Upper lobe of right lung (tissue), 1 donor: ENCODE measurements at regions not wholly inside any gene's neighbourhood (a gene's known extent, or its start where the extent isn't known, plus 50 kb on each side); places are given as distances from the start of the nearest gene placed in this dataset.

ENCODE experiments used
- ATAC-seq: fragments of 200-7000 bp; cut with Tn5 transposase; one replicate; pipeline ENCODE4 v1.9.1; 2020; ENCODE audit warnings: mild to moderate bottlenecking, moderate library complexity
- DNase-seq: peaks from one replicate; pipeline ENCODE4 v3.0.0-alpha.2; 2020
- H3K27ac ChIP-seq: fragments of 200-600 bp; one replicate; pipeline ENCODE4 v1.8.0; 2022
- H3K27me3 ChIP-seq: fragments of 200-600 bp; one replicate; pipeline ENCODE4 v1.8.0; 2022; ENCODE audit warnings: mild to moderate bottlenecking
- H3K36me3 ChIP-seq: fragments of 200-600 bp; one replicate; pipeline ENCODE4 v1.8.0; 2022
- H3K4me1 ChIP-seq: fragments of 200-600 bp; one replicate; pipeline ENCODE4 v1.8.0; 2022
- H3K4me3 ChIP-seq: fragments of 200-600 bp; one replicate; pipeline ENCODE4 v1.8.0; 2022; ENCODE audit warnings: mild to moderate bottlenecking
- H3K9me3 ChIP-seq: fragments of 200-600 bp; one replicate; pipeline ENCODE4 v1.8.0; 2022
- intact Hi-C: fragments of 100-400 bp; cut with DNase I; formaldehyde crosslinking; loops from one replicate; pipeline ENCODE4 v1.11.0; 2022
- TF ChIP-seq, protein P1 (sequence below): fragments of 200-600 bp; IDR thresholded peaks from one replicate; pipeline ENCODE4 v1.8.0; 2022; ENCODE audit warnings: antibody characterized with exemption
- donor health status: DM: no; HTN: yes; CAD: no; lungs with severe emphysema.

DNA sequence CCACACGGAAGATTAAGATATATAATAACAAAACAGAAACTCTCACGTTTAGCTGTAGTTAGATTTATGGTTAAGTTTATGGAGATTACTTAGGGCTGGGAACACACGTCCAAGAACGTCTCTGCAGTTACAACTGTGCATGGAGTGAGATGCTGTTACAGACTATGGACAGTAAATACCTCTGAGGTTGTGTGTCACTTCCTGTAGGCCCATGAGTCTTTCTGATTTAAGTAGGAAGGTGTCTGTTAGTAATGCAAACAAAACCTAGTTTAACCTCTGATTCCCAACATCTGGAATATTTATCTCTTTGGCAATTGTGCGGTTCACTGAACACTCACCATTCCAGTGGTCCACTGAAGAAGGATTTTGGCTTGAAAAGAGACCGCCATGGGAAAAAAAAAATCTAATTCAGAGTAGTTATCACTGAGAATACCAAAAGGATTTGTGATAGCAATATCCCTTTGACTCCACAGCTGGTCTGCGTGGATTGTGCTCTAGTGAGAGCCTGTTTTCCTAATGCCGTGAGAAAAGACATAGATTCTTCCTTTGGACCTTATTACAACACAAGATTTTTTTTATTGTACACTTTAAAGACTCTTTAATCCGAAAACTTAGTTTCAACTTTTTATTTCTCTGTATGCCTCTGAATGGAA, 478.2 kb upstream of the CITED2 start:
- Histone ChIP-seq H3K9me3 (no peaks in the 10 kb centered on the region), H3K4me3 (no peak overlapping the region), H3K27me3 (no peaks in the 10 kb centered on the region), H3K36me3 (no peaks in the 10 kb centered on the region), H3K4me1 (no peaks in the 10 kb centered on the region), H3K27ac (no peak overlapping the region)
- intact Hi-C loops = no loop called here
- ATAC-seq (no peak), DNase-seq (no peak)
- TF ChIP-seq, protein P1, sequence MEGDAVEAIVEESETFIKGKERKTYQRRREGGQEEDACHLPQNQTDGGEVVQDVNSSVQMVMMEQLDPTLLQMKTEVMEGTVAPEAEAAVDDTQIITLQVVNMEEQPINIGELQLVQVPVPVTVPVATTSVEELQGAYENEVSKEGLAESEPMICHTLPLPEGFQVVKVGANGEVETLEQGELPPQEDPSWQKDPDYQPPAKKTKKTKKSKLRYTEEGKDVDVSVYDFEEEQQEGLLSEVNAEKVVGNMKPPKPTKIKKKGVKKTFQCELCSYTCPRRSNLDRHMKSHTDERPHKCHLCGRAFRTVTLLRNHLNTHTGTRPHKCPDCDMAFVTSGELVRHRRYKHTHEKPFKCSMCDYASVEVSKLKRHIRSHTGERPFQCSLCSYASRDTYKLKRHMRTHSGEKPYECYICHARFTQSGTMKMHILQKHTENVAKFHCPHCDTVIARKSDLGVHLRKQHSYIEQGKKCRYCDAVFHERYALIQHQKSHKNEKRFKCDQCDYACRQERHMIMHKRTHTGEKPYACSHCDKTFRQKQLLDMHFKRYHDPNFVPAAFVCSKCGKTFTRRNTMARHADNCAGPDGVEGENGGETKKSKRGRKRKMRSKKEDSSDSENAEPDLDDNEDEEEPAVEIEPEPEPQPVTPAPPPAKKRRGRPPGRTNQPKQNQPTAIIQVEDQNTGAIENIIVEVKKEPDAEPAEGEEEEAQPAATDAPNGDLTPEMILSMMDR = no peak

DNA sequence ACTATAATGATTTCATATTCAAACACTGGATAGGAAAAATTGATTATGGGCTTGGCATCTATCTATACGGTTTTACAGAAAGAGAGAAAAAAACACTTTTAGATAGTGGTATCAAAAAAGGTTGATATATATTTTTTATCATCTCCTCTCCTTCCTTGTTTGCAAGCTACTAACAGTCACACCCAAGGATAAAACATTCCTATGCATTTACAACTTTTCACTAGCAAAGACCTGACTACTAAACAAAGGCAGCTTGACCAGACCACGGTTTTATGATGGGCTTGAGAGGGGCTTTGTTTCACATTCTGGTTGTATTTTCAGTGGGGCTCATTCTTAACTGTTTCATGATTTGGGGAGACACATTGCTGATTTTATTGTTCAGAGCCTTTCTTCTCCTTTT, 477.6 kb upstream of the CITED2 start:
- no peaks in the 10 kb centered on the region for H3K9me3 ChIP-seq
- no peaks in the 10 kb centered on the region for H3K4me1 ChIP-seq
- DNase-seq (no peak), ATAC-seq (no peak)
- intact Hi-C loops = no loop called here
- TF ChIP-seq, protein P1 = no peak
- H3K27me3 ChIP-seq = no peaks in the 10 kb centered on the region
- no peak overlapping the region for H3K4me3 ChIP-seq
- H3K27ac ChIP-seq = no peak overlapping the region
- no peaks in the 10 kb centered on the region for H3K36me3 ChIP-seq

- Histone ChIP-seq H3K36me3 (no peaks in the 10 kb centered on the region), H3K4me1 (no peaks in the 10 kb centered on the region), H3K27me3 (no peaks in the 10 kb centered on the region), H3K27ac (no peak overlapping the region), H3K9me3 (no peaks in the 10 kb centered on the region), H3K4me3 (no peak overlapping the region)
- DNase-seq (no peak), ATAC-seq (no peak)
- TF ChIP-seq, protein P1 = no peak
- intact Hi-C loops = no loop called here
Observed at GRCh38 chr6:139851206-139851605, 476.8 kb upstream of the CITED2 start.

GRCh38 chr6:139850512-139850911, 476.1 kb upstream of the CITED2 start:
- Histone ChIP-seq H3K9me3 (no peaks in the 10 kb centered on the region), H3K4me1 (no peaks in the 10 kb centered on the region), H3K27ac (no peak overlapping the region), H3K27me3 (no peaks in the 10 kb centered on the region), H3K4me3 (no peak overlapping the region), H3K36me3 (no peaks in the 10 kb centered on the region)
- TF ChIP-seq, protein P1 = no peak
- intact Hi-C loops = no loop called here
- ATAC-seq = no peak
- no peak for DNase-seq

- no peak for DNase-seq
- no peaks in the 10 kb centered on the region for H3K36me3 ChIP-seq
- H3K4me1 ChIP-seq = no peaks in the 10 kb centered on the region
- no peak overlapping the region for H3K4me3 ChIP-seq
- intact Hi-C loops = no loop called here
- no peak for ATAC-seq
- TF ChIP-seq, protein P1 = no peak
- no peaks in the 10 kb centered on the region for H3K9me3 ChIP-seq
- H3K27ac ChIP-seq = no peak overlapping the region
- no peaks in the 10 kb centered on the region for H3K27me3 ChIP-seq
Observed at GRCh38 chr6:139847457-139847813, 473.0 kb upstream of the CITED2 start.
